Thyroid gland (tissue), 4 donors: ENCODE measurements at regions not wholly inside any gene's neighbourhood (a gene's known extent, or its start where the extent isn't known, plus 50 kb on each side); places are given as distances from the start of the nearest gene placed in this dataset.

Experiments
- DNase-seq, 2 donors: peaks; one replicate each; pipeline ENCODE4 v3.0.0-alpha.2; 2019
- H3K27ac ChIP-seq, 3 donors: fragments of 200-600 bp; sonication (generic); 1 replicate in 2 of 3; 2 replicates in 1 of 3; pipeline ENCODE4 v1.5.1; 2016 to 2019; ENCODE audit warnings: mild to moderate bottlenecking in 1 of 3, moderate library complexity in 1 of 3
- H3K27me3 ChIP-seq: fragments of 200-600 bp; sonication (generic); one replicate; pipeline ENCODE4 v1.5.1; 2019
- H3K36me3 ChIP-seq, 2 donors: fragments of 200-600 bp; sonication (generic); one replicate each; pipeline ENCODE4 v1.5.1; 2016 to 2019
- H3K4me1 ChIP-seq, 2 donors: fragments of 200-600 bp; sonication (generic); one replicate each; pipeline ENCODE4 v1.5.1; 2017 to 2019
- H3K4me3 ChIP-seq, 3 donors: fragments of 200-600 bp; sonication (generic); replicated peaks in 1 of 3; 1 replicate in 2 of 3; 2 replicates in 1 of 3; pipeline ENCODE4 v1.5.1; 2016; ENCODE audit warnings: mild to moderate bottlenecking in 1 of 3
- H3K9me3 ChIP-seq: fragments of 200-600 bp; sonication (generic); one replicate; pipeline ENCODE4 v1.5.1; 2017
- POLR2A ChIP-seq, 2 donors: fragments of 450-650 bp; IDR thresholded peaks; one replicate each; pipeline ENCODE4 v1.6.1; 2017; ENCODE audit warnings: antibody characterized with exemption in 2 of 2, mild to moderate bottlenecking in 2 of 2, moderate library complexity in 1 of 2
- WGBS, 2 donors: methylation state at CpG; one replicate each; pipeline ENCODE4 v1.1.5; 2017; 5-methylcytosine and 5-hydroxymethylcytosine counted together
- intact Hi-C: fragments of 100-400 bp; cut with DNase I; formaldehyde crosslinking; loops from one replicate; pipeline ENCODE4 v1.15.1; 2023
- TF ChIP-seq, protein P1 (sequence below), 6 experiments: fragments of 200-600 bp in 3 of 6; fragments of 450-650 bp in 3 of 6; sonication (generic) in 3 of 6; IDR thresholded peaks; one replicate each; pipeline ENCODE4 v1.5.1; 2016 to 2019; ENCODE audit warnings: antibody characterized with exemption in 6 of 6, mild to moderate bottlenecking in 2 of 6, inconsistent platforms in 1 of 6, moderate library complexity in 1 of 6

DNA sequence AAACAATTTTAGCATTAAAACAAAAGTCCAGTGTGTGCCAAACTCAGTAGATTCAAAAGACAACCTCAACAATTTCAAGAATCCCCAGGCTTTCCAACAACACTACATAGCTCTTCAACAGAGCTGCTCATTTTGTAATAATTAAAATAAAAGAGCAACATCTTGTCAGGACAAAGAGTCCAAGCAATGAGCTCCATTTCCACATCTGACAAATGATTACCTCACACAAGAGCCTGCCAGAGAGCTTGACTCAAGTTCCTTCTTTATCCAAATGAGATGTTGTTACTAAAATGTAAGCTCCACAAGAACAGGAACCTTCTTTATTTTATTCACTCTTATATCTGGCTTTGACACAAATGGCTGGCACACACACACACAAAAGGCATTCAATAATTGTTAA lies 449.8 kb downstream of the HACE1 start:
- intact Hi-C loops: no loop called here
- Histone ChIP-seq H3K4me3 (no peak overlapping the region), H3K36me3 (no peaks in the 10 kb centered on the region), H3K4me1 (no peaks in the 10 kb centered on the region), H3K27ac (no peak overlapping the region), H3K9me3 (no peaks in the 10 kb centered on the region), H3K27me3 (no peaks in the 10 kb centered on the region)
- TF ChIP-seq POLR2A (IDR thresholded peaks at IDR 0.05): no peak
- TF ChIP-seq, protein P1, sequence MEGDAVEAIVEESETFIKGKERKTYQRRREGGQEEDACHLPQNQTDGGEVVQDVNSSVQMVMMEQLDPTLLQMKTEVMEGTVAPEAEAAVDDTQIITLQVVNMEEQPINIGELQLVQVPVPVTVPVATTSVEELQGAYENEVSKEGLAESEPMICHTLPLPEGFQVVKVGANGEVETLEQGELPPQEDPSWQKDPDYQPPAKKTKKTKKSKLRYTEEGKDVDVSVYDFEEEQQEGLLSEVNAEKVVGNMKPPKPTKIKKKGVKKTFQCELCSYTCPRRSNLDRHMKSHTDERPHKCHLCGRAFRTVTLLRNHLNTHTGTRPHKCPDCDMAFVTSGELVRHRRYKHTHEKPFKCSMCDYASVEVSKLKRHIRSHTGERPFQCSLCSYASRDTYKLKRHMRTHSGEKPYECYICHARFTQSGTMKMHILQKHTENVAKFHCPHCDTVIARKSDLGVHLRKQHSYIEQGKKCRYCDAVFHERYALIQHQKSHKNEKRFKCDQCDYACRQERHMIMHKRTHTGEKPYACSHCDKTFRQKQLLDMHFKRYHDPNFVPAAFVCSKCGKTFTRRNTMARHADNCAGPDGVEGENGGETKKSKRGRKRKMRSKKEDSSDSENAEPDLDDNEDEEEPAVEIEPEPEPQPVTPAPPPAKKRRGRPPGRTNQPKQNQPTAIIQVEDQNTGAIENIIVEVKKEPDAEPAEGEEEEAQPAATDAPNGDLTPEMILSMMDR (IDR thresholded peaks at IDR 0.05): no peak
- no peak for DNase-seq

DNA sequence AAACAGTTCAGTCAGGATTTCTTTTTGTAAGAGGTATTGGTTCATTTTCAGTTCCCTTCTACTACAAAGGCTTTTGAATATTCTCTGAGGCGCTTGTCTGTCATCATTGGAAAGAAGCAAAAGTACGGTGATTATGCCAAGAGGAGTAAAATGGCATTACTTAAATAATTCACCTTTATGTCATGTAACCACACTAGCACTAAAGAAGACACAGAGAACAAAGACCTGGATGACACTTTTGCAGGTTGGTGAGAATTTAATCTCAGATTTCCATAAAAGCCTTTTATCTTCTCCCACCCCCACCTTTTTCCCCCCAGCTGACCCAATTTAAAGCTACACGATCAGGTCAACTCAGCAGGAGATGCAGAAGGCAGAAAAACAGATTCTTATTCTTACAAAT lies 451.8 kb downstream of the HACE1 start:
- H3K9me3 ChIP-seq: no peaks in the 10 kb centered on the region
- 66 to 72% methylated on average over 3 of the region's 3 CpGs for WGBS, 2 donors
- no peak overlapping the region for H3K27ac ChIP-seq
- DNase-seq: no peak
- no peak for TF ChIP-seq POLR2A (IDR thresholded peaks at IDR 0.05)
- TF ChIP-seq, protein P1 (IDR thresholded peaks at IDR 0.05): no peak
- H3K4me3 ChIP-seq: no peak overlapping the region
- intact Hi-C loops: no loop called here
- no peaks in the 10 kb centered on the region for H3K4me1 ChIP-seq
- no peaks in the 10 kb centered on the region for H3K27me3 ChIP-seq
- no peaks in the 10 kb centered on the region for H3K36me3 ChIP-seq

DNA sequence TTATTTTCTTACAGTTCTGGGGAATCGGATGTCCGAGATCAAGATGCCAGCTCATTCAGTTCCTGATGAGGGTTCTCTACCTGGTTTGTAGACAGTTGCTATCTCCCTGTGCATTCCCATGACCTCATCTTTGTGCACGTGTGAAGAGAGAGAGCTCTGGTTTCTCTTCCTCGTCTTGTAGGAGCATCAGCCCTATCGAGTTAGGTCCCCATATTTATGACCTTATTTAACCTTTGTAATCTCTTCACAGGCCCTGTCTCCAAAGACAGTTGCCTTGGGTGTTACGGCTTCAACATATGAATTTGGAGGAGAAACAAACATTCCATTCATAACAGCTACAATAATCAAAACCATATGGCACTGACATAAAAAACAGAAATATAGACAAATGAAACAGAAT lies 455.3 kb downstream of the HACE1 start:
- TF ChIP-seq, protein P1 (IDR thresholded peaks at IDR 0.05): no peak
- no peak for TF ChIP-seq POLR2A (IDR thresholded peaks at IDR 0.05)
- no peaks in the 10 kb centered on the region for H3K36me3 ChIP-seq
- 67 to 70% methylated on average over 6 of the region's 6 CpGs for WGBS, 2 donors

GRCh38 chr6:104402572-104402971 lies 457.1 kb downstream of the HACE1 start:
- no peak for TF ChIP-seq POLR2A (IDR thresholded peaks at IDR 0.05)
- TF ChIP-seq, protein P1 (IDR thresholded peaks at IDR 0.05): no peak
- Histone ChIP-seq H3K27ac (no peak overlapping the region), H3K36me3 (no peaks in the 10 kb centered on the region), H3K9me3 (no peaks in the 10 kb centered on the region), H3K27me3 (no peaks in the 10 kb centered on the region), H3K4me1 (no peaks in the 10 kb centered on the region), H3K4me3 (no peak overlapping the region)
- intact Hi-C loops: no loop called here
- 72 to 82% methylated on average over 1 of the region's 1 CpG for WGBS, 2 donors
- no peak for DNase-seq

More for the DNA sequence above, 455.3 kb downstream of the HACE1 start:
- Histone ChIP-seq H3K27ac (no peak overlapping the region), H3K4me3 (no peak overlapping the region), H3K9me3 (no peaks in the 10 kb centered on the region), H3K27me3 (no peaks in the 10 kb centered on the region), H3K4me1 (no peaks in the 10 kb centered on the region)
- intact Hi-C loops: no loop called here
- DNase-seq: no peak

- DNase-seq: no peak
- no peaks in the 10 kb centered on the region for H3K4me1 ChIP-seq
- intact Hi-C loops: no loop called here
- TF ChIP-seq, protein P1 (IDR thresholded peaks at IDR 0.05): no peak
- TF ChIP-seq POLR2A (IDR thresholded peaks at IDR 0.05): no peak
- no peak overlapping the region for H3K27ac ChIP-seq
- no peaks in the 10 kb centered on the region for H3K36me3 ChIP-seq
- no peak overlapping the region for H3K4me3 ChIP-seq
- H3K9me3 ChIP-seq: no peaks in the 10 kb centered on the region
- no peaks in the 10 kb centered on the region for H3K27me3 ChIP-seq
- WGBS, 2 donors: 92 to 94% methylated on average over 5 of the region's 5 CpGs
These were observed 457.8 kb downstream of the HACE1 start for GRCh38 chr6:104401926-104402325.
